SK-N-SH (cell line): ENCODE measurements at regions not wholly inside any gene's neighbourhood (a gene's known extent, or its start where the extent isn't known, plus 50 kb on each side); places are given as distances from the start of the nearest gene placed in this dataset.

Experiments
- CTCF ChIP-seq: fragments of 200-600 bp; sonication (generic); IDR thresholded peaks from 2 replicates; pipeline ENCODE4 v1.6.1; 2017; ENCODE audit warnings: antibody characterized with exemption, mild to moderate bottlenecking, moderate library complexity
- FOXJ3 ChIP-seq: sonication (generic); formaldehyde crosslinking; IDR thresholded peaks from 2 replicates; pipeline ENCODE4 v1.5.1; 2020; ENCODE audit warnings: mild to moderate bottlenecking, missing genetic modification reagents
- GABPA ChIP-seq: IDR thresholded peaks from 2 replicates; pipeline ENCODE4 v1.4.0; 2012; ENCODE audit warnings: low read depth, mild to moderate bottlenecking
- GATA2 ChIP-seq: sonication (generic); formaldehyde crosslinking; IDR thresholded peaks from 2 replicates; pipeline ENCODE4 v1.5.0; 2020; ENCODE audit warnings: mild to moderate bottlenecking, missing genetic modification reagents
- JUND ChIP-seq: IDR thresholded peaks from 2 replicates; pipeline ENCODE4 v1.4.0; 2012
- MXI1 ChIP-seq: IDR thresholded peaks from 2 replicates; pipeline ENCODE4 v1.6.1; 2012; ENCODE audit warnings: mild to moderate bottlenecking, low read depth, low read length, improper control_type of control experiment
- NFIC ChIP-seq: IDR thresholded peaks from 2 replicates; pipeline ENCODE4 v1.4.0; 2012; ENCODE audit warnings: borderline replicate concordance
- POLR2AphosphoS5 ChIP-seq: IDR thresholded peaks from 2 replicates; pipeline ENCODE4 v1.6.1; 2012; ENCODE audit warnings: low read depth, low read length
- RAD21 ChIP-seq: IDR thresholded peaks from 2 replicates; pipeline ENCODE4 v1.6.1; 2012; ENCODE audit warnings: mild to moderate bottlenecking, low read length
- RFX5 ChIP-seq: IDR thresholded peaks from 2 replicates; pipeline ENCODE4 v1.6.1; 2012; ENCODE audit warnings: mild to moderate bottlenecking, improper control_type of control experiment, low read length
- RXRA ChIP-seq: IDR thresholded peaks from 2 replicates; pipeline ENCODE4 v1.4.0; 2012; ENCODE audit warnings: low read depth, mild to moderate bottlenecking, borderline replicate concordance
- YY1 ChIP-seq: IDR thresholded peaks from 2 replicates; pipeline ENCODE4 v1.4.0; 2012; ENCODE audit warnings: low read depth, mild to moderate bottlenecking

DNA sequence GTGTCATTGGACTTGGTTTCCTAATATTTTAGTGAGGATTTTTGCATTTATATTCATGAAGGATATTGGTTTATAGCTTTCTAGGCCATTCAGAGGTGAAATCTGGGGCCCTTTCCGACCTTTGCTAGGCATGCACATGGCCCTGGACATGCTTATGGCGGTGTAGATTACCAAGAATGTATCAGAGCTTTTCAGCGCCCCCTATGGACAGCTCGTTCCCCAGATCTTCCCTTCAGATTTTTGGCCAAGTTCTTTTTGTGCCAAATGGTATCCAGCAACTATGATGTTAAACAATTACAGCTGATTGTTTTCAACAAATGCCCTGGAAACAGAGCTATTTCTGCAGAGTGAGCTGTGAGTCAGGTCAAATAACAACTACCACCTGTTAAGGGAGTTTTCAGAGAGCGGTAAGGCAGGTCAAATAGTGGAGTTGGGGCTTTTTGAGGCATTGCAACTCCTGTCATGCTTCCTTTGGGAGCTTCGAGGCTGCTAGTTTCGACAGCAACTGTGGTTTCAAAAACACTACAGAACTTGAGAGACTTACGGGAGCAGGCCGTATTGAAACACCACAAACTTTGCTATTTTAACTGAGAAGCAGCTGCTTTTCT, 188.3 kb downstream of the ZNF516 start:
- TF ChIP-seq GABPA: no peak
- no peak for TF ChIP-seq FOXJ3 (CRISPR knock-in tag)
- TF ChIP-seq CTCF: no peak
- TF ChIP-seq RFX5: no peak
- no peak for TF ChIP-seq POLR2AphosphoS5
- TF ChIP-seq RXRA: no peak
- no peak for TF ChIP-seq NFIC
- TF ChIP-seq JUND: no peak
- TF ChIP-seq YY1: no peak
- TF ChIP-seq GATA2: no peak
- no peak for TF ChIP-seq RAD21
- no peak for TF ChIP-seq MXI1
